Activated CD4-positive, alpha-beta T cell treated with anti-CD3 and anti-CD28 coated beads for 4 hours (primary cell): ENCODE measurements at regions not wholly inside any gene's neighbourhood (a gene's known extent, or its start where the extent isn't known, plus 50 kb on each side); places are given as distances from the start of the nearest gene placed in this dataset.
A peak's percentile ranks its signal among the peaks of the same experiment; 100 is the strongest.

Experiments used
- DNase-seq, 2 donors: peaks; one replicate each; pipeline ENCODE4 v3.0.0-alpha.2; 2020

DNA sequence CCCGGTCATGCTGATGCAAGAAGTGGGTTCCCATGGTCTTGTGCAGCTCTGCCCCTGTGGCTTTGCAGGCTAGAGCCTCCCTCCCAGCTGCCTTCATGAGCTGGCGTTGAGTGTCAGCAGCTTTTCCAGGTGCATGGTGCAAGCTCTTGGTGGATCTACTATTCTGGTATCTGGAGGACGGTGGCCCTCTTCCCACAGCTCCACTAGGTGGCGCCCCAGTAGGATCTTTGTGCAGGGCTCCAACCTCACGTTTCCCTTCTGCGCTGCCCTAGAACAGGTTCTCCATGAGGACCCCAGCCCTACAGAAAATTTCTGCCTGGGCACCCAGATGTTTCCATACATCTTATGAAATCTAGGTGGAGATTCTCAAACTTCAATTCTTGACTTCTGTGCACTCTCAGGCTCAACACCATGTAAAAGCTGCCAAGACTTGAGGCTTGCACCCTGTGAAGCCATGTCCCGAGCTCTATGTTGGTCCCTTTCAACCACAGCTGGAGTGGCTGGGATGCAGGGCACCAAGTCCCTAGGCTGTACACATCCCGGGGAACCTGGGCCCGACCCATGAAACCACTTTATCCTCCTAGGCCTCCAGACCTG is 238.4 kb upstream of the MDFIC2 start:
- peak; percentile 63 to 73 for DNase-seq

GRCh38 chr3:70546679-70547078 is 234.2 kb upstream of the MDFIC2 start:
- DNase-seq, result no peak

- no peak for DNase-seq
Observed at GRCh38 chr3:70543493-70543892, 231.1 kb upstream of the MDFIC2 start.

DNA sequence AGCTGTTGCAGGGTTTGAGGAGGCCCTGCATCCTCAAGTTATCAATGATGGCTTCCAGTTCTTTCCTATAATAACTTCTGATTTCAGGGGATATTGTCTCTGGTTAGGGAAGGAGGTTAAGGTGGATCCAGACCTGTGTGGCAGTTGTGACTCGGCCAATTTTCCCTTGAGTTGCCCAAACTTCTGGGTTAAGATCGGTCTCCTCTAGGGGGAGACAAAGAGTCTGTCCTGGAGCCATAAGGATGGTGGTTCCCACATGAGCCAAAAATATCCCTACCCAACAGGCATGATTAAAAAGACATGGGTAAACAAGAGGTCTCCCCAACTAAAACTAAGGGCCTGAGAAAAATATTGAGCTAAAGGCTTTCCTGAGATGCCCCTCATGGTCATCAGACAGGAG is 227.5 kb upstream of the MDFIC2 start:
- no peak for DNase-seq

GRCh38 chr3:70532806-70533205 is 220.4 kb upstream of the MDFIC2 start:
- DNase-seq, result no peak

DNA sequence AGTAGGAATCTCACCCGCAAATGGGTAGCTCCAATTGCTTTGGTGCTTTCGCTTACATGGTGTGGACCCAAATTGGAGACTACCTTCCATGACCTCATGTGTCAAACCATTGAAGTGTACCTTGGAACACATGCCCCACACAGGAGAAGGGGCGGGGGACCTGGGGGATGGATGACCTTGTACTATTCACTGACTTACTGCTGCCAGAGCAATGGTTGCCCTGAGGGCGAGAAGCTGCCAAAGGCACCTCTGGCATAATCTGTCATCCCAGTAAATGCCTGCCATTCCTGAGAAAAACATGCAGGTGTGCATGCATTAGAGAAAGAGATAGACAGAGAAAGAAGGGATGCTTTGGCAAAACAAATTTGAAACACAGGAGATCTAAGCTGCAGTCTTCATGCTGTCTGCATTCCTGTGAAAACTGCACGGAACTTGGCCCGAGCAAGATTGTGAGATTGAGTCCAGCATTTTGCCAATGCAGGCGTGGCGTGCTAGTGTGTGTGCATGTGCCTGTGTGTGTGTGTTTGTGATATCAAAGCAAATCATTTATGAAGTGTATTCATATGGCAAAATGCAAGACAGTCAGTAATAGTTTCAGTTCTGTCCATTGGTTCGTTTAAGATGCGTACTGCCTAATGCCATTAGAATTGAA is 219.5 kb upstream of the MDFIC2 start:
- no peak for DNase-seq

DNA sequence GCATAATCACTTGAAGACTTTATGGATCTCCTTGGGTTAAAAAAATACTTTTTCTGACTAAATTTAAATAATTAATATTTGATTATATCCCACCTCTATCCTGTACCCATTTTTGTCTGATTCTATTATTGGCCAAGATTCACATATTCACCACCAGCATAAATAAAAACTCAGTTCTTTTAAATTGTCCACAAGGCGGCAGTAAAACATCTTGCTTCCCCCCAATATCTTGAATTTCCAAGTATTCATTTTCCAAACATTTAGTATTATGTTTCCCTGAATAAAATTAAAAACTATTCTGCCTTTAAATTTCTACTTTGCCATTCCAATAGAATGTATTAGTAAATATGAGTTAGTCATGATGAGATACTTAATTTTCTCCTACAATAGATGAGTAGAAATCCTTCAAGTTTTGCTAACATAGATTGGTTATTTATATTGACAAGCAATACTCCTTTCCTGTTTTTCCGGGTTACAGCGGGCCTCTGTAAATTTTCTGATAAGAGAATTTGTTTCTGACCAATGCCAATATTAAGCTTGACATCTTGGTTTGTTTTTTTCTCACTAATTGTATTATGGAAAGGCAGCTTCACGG is 218.7 kb upstream of the MDFIC2 start:
- DNase-seq, result no peak

- DNase-seq, result no peak
Observed at GRCh38 chr3:70530626-70531025, 218.2 kb upstream of the MDFIC2 start.

DNA sequence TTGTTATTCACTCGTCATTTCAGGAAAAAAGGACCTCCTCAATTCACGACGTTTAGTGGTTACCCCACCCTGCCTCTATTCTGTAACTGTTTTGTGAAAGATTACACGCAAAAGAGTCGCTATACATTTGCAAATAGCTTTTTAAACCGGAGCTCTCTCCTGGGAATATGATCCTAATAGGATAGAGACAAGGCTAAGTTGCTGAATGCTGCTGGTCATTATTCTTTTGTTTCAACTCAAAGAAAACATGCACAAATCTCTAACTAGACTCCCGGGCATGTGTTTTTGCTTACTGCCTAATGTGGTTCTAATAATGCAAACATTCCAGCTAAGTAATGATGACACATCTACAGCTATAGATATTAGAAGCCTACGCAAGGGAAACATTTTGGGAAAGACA is 214.6 kb upstream of the MDFIC2 start:
- no peak for DNase-seq

DNA sequence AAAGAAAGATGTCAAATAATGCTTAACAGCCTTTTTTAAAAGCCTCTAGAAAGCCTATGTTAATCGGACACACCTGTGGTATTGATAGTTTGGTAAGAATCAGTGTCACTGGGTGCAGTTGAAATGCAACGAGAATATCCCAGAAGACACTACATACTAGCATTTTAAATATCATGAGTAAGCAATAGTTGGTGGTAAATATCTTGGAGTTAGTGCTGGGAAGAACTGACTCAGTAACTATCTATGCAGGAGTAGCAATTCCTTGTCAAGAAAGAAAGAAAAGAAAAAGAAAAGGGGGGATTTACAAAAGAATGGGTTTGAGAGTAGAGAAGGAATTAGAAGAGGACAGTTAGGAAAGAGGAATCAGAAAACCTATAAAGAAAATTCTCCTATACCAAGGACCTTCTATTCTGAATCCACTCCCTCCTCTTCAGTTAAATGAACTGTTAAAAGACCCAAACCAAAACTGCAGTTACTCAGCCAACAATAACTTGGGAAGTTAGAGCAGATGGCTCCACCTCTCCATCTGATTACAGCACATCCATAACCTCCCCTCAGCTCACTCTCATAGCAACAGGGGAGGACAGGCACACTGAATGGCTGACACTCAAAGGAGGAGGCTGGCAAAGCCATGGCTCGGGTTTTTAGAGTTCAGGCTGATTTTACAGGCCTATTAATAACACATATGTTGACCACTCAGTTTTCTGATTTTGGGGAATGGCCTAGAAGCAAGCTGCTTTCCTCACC is 207.6 kb upstream of the MDFIC2 start:
- DNase-seq, result no peak

DNA sequence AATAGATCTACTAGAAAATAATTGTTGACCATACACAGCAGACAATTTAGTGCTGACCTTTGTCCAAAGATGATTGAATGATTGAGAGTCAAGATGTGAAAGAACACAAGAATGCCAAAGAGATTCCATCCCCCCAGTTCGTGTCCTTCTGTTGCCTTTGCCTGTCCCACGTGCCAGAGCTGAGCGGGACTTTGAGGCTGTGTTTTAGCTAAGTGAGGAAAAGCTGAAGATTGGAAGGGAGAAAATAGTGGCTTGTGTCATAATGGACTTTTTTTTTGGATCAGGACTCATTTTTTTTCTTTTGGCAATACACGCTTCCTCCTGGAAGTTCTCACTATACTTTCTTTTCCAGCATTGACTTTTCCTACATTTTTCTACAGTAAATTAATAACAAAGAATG is 206.6 kb upstream of the MDFIC2 start:
- DNase-seq, result no peak

DNA sequence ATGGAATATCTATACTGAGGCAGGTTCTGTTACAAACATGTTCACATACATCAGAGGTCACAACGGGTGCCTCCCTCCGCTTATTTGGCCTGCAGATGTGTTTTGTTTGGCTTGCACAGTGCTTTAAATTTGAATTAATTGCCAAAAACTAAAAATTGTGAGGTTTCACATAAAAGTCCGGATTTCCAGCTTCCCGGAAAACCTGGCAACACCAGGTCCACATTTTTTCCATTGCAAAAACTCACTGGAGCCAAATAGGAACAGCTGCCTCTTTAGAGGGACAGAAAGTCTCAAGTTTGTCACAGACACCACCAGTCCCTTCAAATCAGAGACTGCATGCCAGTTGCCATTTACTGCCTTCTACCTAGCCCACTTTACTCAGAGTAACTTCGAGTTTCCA is 205.9 kb upstream of the MDFIC2 start:
- no peak for DNase-seq

GRCh38 chr3:70517124-70517890 is 204.9 kb upstream of the MDFIC2 start:
- DNase-seq, result no peak

GRCh38 chr3:70516076-70516475 is 203.6 kb upstream of the MDFIC2 start:
- DNase-seq, result no peak

GRCh38 chr3:70507486-70507885 is 195.0 kb upstream of the MDFIC2 start:
- no peak for DNase-seq

DNA sequence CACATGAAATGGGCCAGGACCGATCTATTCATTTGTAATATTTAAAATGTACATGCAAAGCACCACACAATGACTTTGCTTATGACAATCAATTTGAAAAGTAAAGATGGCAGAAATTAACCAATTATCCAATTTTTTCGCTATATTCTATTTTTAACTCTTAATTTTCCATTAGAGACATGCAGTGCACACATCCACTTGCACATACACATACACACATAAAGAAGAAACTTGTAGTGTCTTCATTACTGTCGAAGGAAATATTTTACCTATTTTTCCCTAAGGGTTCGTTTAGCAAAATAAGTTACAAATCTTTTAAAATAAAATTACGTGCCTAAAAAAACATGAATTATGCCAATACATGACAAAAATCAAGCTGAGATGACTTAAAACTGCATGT is 194.3 kb upstream of the MDFIC2 start:
- no peak for DNase-seq

GRCh38 chr3:70501561-70501960 is 189.1 kb upstream of the MDFIC2 start:
- no peak for DNase-seq

- DNase-seq, result no peak
Observed at GRCh38 chr3:70488816-70489215, 176.4 kb upstream of the MDFIC2 start.

GRCh38 chr3:70488131-70488530 is 175.7 kb upstream of the MDFIC2 start:
- DNase-seq, result no peak

DNA sequence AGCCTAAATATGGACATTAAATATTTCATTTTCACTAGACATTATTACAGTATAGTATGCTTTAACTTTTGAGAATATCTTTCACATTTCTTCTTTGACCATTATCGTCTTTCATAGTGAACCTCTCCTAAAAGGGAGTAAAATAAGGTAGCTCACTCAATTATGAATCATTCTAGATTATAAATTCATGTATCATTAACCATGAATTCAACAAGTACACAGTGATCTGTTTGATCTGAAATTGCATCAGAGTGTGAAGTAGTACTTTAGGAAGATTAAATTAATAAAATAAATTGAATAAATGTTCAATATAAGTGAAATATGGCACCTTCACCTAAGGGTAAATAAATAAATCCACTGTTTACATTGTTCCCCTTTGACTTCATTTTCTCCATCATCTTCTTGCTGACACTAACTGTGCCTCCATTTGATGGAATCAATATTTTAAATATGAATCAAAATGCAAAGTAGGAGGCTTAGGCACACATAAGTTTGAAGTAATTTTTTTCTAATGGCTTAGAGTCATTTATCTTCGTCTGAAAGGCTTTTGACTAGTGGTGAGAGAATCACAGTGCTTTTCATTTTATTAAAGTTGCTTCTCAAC is 174.1 kb upstream of the MDFIC2 start:
- DNase-seq, result no peak

- DNase-seq, result no peak
Observed at GRCh38 chr3:70476174-70476573, 163.7 kb upstream of the MDFIC2 start.

GRCh38 chr3:70471464-70472342 is 159.3 kb upstream of the MDFIC2 start:
- DNase-seq, result no peak
